ENCODE measurements at regions not wholly inside any gene's neighbourhood (a gene's known extent, or its start where the extent isn't known, plus 50 kb on each side); places are given as distances from the start of the nearest gene placed in this dataset.

- DNase-seq = no peak
These were observed 330.0 kb downstream of the DDX10 start for GRCh38 chr11:108994887-108995286.

DNA sequence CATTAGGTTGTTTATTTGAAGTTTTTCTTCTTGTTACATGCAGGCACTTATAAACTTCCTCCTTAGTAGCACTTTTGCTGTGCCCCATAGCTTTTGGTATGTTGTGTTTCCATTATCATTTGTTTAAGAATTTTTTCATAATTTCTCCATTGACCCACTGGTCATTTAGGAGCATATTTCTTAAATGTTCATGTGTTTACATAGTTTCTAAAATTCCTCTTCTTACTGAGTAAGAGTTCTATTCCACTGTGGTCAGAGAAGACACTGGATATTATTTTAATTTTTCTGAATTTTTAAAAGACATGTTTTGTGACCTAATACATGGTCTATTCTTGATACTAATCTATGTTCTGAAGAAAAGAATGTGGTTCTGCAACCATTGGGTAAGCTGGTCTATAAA lies 333.0 kb downstream of the DDX10 start:
- no peak for DNase-seq

DNA sequence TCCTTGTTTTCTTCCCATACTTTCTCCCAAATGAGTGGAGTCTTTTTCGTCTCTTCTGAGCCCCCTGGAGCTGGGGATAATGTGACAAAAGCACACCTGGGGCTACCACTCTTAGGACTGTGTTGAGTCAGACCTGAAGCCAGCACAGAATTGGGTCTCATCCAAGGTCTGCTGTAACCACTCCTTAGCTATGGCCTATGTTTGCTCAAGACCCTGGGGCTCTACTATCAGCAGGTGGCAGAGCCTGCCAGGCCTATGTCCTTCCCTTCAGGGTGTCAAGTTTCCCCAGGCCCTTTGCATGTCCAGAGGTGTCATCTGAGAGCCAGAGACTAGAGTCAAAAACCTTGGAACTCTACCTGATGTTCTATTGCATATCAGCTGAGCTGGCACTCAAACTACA lies 335.7 kb downstream of the DDX10 start:
- DNase-seq = no peak

DNA sequence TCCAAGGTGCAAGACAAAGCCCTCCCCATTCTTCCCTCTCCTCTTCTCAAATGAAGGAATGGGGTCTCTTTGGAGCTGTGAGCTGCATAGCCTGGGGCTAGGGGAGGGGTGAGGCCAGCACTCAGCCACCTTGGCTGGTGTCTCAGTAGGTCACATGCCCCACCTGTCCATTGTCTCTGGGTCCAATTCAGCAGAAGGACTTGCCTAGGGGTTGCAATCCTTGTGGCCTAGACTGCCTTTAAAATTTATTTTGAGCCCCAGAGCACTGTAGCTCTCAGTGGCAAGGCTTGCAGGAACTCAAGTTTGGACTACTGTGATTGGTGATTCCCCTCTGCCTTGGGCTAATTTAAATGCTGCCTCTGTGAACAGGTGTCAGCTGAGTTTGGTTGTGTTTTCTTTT lies 336.7 kb downstream of the DDX10 start:
- no peak for DNase-seq

- no peak for DNase-seq
These were observed 348.1 kb downstream of the DDX10 start for GRCh38 chr11:109012991-109013390.

DNA sequence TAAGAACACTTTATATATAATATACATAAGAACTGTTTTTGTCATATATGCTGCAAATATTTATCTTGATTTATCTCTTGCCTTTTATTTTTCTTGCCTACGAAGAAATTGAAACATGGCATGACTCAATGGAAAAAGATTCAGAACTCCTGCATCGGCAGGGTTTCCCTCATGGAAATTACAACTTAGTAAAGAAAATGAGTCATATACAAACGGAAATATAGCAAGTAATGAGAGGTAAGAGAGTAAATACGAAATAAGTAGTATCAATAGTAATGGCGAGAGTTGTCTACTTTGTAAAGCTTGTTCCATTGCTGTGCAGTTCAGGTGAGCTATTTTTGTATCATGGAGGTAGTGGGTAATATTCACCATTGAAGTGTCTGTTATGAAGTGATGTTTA lies 350.4 kb downstream of the DDX10 start:
- peak; percentile 74 for DNase-seq

DNA sequence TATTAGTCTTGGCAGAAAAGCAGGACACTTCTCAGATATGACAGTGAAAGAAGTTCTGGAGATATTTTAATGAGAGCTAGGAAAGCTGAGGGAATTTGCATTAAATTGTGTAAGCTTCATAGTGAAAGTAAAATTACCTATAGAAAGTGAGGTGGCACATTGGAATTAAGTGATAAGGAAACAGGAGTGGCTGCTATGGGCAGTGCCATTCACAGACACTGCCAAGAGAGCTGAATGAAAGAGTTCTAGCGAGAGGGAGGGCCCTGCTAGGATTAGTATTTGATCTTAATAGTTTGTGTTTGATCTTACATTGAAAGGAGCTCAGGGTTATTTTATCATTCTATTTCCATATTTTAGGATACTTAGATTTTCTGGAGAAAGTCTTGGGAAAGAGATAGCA lies 351.9 kb downstream of the DDX10 start:
- DNase-seq = no peak

- DNase-seq = no peak
These were observed 352.6 kb downstream of the DDX10 start for GRCh38 chr11:109017489-109017888.

DNA sequence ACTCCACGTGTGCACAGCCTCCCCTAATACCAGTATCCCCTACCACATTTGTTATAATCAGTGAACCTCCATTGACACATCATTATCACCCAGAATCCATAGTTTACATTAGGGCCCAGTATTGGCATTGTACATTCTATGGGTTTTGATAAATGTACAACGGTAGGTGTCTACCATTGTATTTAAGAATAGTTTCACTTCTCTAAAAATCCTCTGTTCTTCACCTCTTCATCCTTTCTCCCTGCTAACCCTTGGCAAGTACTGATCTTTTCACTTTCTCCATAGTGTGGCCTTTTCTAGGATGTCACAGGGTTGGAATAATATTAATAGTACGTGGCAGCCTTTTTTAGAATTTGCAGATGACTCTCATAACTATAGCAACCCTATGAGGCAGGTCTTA lies 353.8 kb downstream of the DDX10 start:
- DNase-seq = no peak

- no peak for DNase-seq
These were observed 354.6 kb downstream of the DDX10 start for GRCh38 chr11:109019342-109019936.

DNA sequence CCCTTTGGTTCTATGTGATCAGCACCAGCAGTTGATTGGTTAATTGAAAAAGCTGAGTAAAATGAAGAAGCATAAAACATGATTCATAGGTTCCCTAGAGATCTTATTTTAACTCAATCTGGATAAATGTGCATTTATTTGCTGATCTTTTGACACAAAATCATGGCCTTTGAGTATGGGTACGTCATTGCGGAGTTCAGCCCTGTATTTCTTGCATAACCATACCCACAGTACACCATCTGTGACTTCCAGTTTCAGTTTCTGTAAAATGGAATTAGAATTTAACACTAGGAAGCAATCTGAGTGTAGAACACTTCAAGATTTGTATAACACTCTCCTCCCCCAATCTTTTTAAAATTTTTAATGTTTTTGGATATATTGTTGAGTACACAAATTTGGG lies 358.2 kb downstream of the DDX10 start:
- no peak for DNase-seq

- DNase-seq = peak; percentile 73
These were observed 362.1 kb downstream of the DDX10 start for GRCh38 chr11:109026891-109027489.

DNA sequence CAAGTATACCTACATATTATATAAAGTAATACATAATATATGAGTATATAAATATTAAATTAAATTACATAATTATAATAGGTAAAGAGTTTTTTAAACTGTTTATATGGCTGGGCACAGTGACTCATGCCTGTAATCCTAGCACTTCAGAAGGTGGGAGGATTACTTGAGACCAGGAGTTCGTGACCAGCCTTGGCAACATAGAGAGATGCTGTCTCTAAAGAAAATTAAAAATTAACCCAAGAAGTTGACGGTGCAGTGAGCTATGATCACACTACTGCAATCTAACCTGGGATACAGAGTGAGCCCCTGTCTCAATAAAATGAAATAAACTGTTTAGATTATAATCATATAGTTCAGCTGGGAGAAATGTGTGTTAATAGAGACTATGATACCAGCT lies 363.0 kb downstream of the DDX10 start:
- DNase-seq = no peak

GRCh38 chr11:109029927-109030326 lies 365.1 kb downstream of the DDX10 start:
- no peak for DNase-seq

- peak; percentile 97 for DNase-seq
These were observed 368.9 kb downstream of the DDX10 start for GRCh38 chr11:109033627-109034338.

DNA sequence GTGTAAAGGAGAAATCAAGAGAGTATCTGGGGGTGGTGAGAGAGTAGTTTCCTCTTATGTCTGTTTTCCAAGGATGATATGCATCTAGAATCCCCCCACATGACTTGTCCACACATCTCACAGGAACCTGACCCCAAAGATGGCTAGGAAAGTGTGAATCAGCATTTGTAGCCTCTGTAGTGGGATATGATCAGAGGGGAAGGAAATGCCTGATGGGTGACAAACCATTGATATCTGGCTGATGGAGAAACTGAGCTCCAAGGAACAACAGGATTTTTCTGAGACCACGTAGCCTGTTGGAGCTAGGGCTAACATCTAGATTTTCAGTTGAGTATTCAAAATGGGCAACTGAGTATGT lies 369.4 kb downstream of the DDX10 start:
- DNase-seq = peak; percentile 85

DNA sequence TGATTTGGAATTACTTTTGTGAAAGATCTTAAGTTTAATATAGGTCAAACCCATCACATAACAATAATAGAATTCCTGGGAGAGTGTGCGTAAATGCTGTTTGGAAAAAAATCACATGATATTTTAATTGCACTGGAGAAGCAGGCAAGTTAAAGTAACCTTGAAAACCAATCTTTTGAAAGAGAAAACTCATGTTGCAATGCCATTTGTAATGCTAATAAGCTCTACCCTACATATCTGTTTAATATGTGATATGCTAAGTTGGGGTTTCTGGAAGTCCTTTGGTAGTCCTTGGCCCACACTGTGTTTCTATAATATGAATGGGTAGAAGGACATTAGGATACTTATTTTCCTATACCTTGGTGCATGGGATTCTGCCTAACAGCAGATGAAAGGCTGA lies 370.4 kb downstream of the DDX10 start:
- no peak for DNase-seq

DNA sequence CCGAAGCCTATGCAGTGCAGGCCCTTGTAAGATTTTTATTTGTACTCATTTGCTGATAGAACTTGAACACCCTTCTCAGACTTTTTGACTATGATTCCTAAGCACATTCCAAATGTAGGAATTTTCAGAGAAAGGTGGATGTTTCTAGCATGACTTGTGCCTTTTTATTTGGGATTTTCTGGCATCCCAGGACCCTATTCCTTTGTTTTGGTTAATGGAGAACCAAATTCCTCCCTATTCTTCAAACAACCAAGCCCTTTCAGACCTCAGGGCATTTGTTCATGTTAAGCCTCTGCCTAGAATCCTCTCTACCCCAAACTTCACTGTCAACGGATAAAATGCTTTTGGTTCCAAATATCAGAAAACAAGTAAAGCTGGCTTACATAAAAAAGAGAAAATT lies 371.1 kb downstream of the DDX10 start:
- peak; percentile 11 for DNase-seq

- DNase-seq = peak; percentile 93
These were observed 373.2 kb downstream of the DDX10 start for GRCh38 chr11:109037856-109038780.

DNA sequence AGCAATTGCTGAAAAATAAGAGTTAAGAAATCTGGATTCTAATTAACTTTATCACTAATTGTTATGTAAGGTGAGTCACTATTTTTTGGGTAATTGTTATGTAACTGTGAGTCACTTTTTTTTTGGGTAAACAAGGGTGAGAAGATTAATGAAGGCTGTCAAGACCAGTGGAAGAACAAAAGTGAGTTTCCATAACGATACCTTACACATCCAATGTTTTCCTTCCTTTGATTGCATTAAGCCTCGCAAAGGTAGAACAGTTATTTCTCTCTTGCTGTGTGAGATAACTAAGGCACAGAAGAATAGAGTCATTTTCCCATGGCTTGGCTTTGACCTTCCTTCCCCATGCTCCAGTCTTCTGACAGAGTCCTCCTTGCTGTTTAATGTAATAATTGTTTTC lies 374.7 kb downstream of the DDX10 start:
- no peak for DNase-seq

DNA sequence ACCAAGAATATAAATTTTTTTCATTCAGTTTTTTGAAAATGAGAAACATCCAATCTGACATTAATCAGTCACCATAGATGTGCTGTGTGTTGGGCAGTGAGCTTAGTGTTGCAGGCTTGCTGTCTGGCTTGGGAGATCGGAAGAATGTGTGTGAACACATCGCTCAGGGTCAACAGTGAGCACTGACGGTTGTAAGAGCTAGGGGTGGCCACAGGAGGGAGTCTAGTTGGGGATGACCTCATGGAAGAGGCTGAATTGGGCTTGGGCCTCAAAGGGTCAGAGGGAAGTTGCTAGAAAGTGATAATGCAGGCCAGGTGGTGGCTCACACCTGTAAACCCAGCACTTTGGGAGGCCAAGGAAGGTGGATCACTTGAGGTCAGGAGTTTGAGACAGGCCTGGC lies 375.4 kb downstream of the DDX10 start:
- DNase-seq = no peak

- DNase-seq = no peak
These were observed 377.0 kb downstream of the DDX10 start for GRCh38 chr11:109041876-109042275.

DNA sequence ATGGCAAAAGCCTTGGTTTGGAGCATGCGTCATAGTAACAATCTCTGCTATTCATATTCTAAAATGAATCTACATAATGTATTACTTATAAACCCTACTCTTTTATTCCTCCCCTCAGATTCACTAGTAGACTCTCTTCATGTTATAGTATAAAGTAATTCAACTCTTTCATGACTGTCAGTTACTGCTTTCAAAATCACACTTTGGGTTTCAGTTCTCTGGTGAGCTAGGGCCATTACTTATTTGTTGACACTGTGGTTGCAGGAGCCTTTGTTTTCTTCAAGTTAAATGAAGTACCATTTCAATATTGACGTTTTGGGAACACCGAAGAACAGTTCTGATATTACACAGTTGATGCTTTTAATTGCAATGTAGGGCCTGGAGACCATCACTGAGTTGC lies 378.4 kb downstream of the DDX10 start:
- DNase-seq = no peak

Measured in fibroblast of skin of right quadriceps (primary cell).